Fibroblast of lung (primary cell): ENCODE measurements at regions not wholly inside any gene's neighbourhood (a gene's known extent, or its start where the extent isn't known, plus 50 kb on each side); places are given as distances from the start of the nearest gene placed in this dataset.
A peak's percentile ranks its signal among the peaks of the same experiment; 100 is the strongest.

Source experiments
- DNase-seq, 2 donors: peaks; one replicate each; pipeline versions ENCODE4 v3.0.0 to v3.0.0-alpha.2; 2010; ENCODE audit warnings: low read depth in 2 of 2
- H2AFZ ChIP-seq: 2 replicates; pipeline ENCODE4 v1.5.1; 2012; ENCODE audit warnings: low read length, control low read depth, inconsistent platforms
- H3K27ac ChIP-seq: 2 replicates; pipeline ENCODE4 v1.5.1; 2011; ENCODE audit warnings: low read length, control low read depth; ENCODE audit not compliant: insufficient read depth
- H3K27me3 ChIP-seq: 2 replicates; pipeline ENCODE4 v1.5.1; 2011; ENCODE audit warnings: mild to moderate bottlenecking, low read length; ENCODE audit not compliant: control insufficient read depth, insufficient read depth
- H3K36me3 ChIP-seq: 2 replicates; pipeline ENCODE4 v1.5.1; 2011; ENCODE audit warnings: low read length; ENCODE audit not compliant: control insufficient read depth, insufficient read depth
- H3K4me1 ChIP-seq: 2 replicates; pipeline ENCODE4 v1.5.1; 2011; ENCODE audit warnings: low read length; ENCODE audit not compliant: control insufficient read depth, insufficient read depth; ENCODE audit errors: extremely low read depth
- H3K4me2 ChIP-seq: 2 replicates; pipeline ENCODE4 v1.5.1; 2011; ENCODE audit warnings: low read length, control low read depth; ENCODE audit not compliant: insufficient read depth; ENCODE audit errors: extremely low read depth
- H3K4me3 ChIP-seq, 4 experiments: fragments of 200-600 bp in 1 of 4; sonication (generic) in 1 of 4; replicated peaks in 1 of 4; 2 replicates each; pipeline ENCODE4 v1.5.1; 2011 to 2016; ENCODE audit warnings: low read length in 4 of 4, low read depth in 3 of 4, mild to moderate bottlenecking in 3 of 4, control low read depth in 2 of 4, inconsistent platforms in 1 of 4, mixed read lengths in 1 of 4; ENCODE audit not compliant: insufficient read depth in 1 of 4; ENCODE audit errors: control extremely low read depth in 1 of 4
- H3K79me2 ChIP-seq: 2 replicates; pipeline ENCODE4 v1.5.1; 2012; ENCODE audit warnings: mild to moderate bottlenecking, low read length, inconsistent platforms; ENCODE audit not compliant: control insufficient read depth, insufficient read depth
- H3K9ac ChIP-seq: 2 replicates; pipeline ENCODE4 v1.5.1; 2011; ENCODE audit warnings: mild to moderate bottlenecking, low read length, control low read depth; ENCODE audit not compliant: insufficient read depth
- H3K9me3 ChIP-seq: 2 replicates; pipeline ENCODE4 v1.5.1; 2012; ENCODE audit warnings: low read depth, low read length; ENCODE audit not compliant: control insufficient read depth, insufficient read depth
- H4K20me1 ChIP-seq: 2 replicates; pipeline ENCODE4 v1.5.1; 2011; ENCODE audit warnings: low read length; ENCODE audit not compliant: control insufficient read depth, insufficient read depth; ENCODE audit errors: extremely low read depth
- EZH2 ChIP-seq: IDR thresholded peaks from 2 replicates; pipeline ENCODE4 v1.5.1; 2012; ENCODE audit warnings: low read length, control low read depth, mild to moderate bottlenecking; ENCODE audit errors: missing control alignments
- TF ChIP-seq, protein P1 (sequence below), 2 donors: IDR thresholded peaks in 1 of 2; conservative IDR thresholded peaks in 1 of 2; 1 replicate in 1 of 2; 2 replicates in 1 of 2; pipeline ENCODE4 v1.5.1; 2011 to 2012; ENCODE audit warnings: low read length in 2 of 2, control low read depth in 1 of 2, inconsistent platforms in 1 of 2, low read depth in 1 of 2, mild to moderate bottlenecking in 1 of 2

DNA sequence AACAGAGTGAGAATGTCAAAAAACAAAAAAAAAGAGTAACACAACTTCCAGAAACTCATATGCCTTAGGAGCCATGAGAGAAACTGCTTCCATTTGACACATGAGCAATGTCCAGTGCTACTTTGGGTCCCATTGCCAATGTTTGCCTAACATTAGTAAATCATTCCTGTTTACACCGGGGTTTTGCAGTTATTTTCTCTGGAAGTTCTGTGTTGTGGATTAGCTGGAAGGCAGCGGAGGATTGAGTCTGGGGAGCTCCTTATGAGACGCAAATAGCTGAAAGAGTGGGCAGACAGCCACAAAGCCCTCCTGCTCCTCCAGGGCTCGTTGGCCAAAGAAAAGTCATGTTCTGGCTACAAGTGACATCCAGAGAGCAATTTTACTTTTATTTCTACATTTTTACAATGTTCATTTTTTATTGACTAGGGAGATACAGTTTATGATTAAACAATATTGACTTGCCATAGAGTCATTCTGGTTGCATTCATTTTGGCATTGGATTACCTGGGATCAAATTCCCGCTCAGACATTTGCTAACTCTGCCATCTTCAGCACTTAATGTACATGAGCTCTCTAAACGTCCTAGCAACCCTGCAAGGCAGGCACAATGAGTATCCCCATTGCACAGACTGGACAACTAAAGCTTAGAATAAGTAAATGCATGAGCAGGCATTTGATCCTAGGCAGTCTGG, 66.4 kb upstream of the GALNT2 start:
- Histone ChIP-seq H3K4me1 (no peaks in the 10 kb centered on the region), H3K79me2 (no peaks in the 10 kb centered on the region), H3K27me3 (no peaks in the 10 kb centered on the region), H2AFZ (no peak overlapping the region), H3K4me2 (no peak overlapping the region), H3K27ac (no peak overlapping the region), H3K36me3 (no peaks in the 10 kb centered on the region), H4K20me1 (no peaks in the 10 kb centered on the region), H3K4me3 (no peak overlapping the region), H3K9ac (no peak overlapping the region), H3K9me3 (no peaks in the 10 kb centered on the region)
- no peak for DNase-seq
- TF ChIP-seq, protein P1, sequence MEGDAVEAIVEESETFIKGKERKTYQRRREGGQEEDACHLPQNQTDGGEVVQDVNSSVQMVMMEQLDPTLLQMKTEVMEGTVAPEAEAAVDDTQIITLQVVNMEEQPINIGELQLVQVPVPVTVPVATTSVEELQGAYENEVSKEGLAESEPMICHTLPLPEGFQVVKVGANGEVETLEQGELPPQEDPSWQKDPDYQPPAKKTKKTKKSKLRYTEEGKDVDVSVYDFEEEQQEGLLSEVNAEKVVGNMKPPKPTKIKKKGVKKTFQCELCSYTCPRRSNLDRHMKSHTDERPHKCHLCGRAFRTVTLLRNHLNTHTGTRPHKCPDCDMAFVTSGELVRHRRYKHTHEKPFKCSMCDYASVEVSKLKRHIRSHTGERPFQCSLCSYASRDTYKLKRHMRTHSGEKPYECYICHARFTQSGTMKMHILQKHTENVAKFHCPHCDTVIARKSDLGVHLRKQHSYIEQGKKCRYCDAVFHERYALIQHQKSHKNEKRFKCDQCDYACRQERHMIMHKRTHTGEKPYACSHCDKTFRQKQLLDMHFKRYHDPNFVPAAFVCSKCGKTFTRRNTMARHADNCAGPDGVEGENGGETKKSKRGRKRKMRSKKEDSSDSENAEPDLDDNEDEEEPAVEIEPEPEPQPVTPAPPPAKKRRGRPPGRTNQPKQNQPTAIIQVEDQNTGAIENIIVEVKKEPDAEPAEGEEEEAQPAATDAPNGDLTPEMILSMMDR (conservative IDR thresholded peaks at IDR 0.05 in 1 of 2, IDR thresholded peaks at IDR 0.05 in 1 of 2; ENCODE audit: low read depth in 1 of 2, low read length in 2 of 2): no peak
- no peak for TF ChIP-seq EZH2

DNA sequence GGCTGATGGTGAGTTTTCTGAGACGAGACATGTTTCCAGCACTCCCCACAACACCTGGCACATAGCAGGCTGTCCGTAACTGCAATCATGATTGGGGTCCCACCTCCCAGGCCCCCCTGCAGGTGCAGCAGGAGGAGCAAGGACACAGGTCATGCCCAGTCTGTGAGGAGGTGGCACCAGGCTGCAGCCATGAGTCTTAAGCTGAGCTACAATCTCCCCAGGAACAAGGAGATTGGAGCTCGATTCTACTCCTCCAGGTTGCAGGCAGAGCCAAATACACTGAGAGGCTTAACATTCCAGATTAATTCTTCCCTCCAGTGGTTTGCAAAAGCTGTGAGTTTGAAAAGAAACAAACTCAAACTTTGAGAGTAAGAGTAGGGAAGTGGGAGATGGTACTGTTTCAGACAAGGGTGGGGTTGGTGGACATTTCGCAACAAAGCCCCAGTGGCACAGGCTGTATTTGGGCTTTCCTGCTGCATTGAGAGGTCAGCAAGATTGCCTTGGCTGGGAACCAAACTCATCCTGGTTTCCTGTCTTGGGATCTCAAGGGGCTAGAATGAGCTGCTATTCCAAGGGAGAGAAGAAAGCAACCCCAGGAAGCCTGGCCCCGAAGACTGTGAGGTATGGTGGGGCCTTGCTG, 64.8 kb upstream of the GALNT2 start:
- Histone ChIP-seq H3K27ac (no peak overlapping the region), H3K27me3 (no peaks in the 10 kb centered on the region), H3K79me2 (no peaks in the 10 kb centered on the region), H3K4me2 (no peak overlapping the region), H3K4me3 (no peak overlapping the region), H3K4me1 (no peaks in the 10 kb centered on the region), H3K9me3 (no peaks in the 10 kb centered on the region), H3K9ac (no peak overlapping the region), H4K20me1 (no peaks in the 10 kb centered on the region), H2AFZ (no peak overlapping the region), H3K36me3 (no peaks in the 10 kb centered on the region)
- no peak for TF ChIP-seq EZH2
- TF ChIP-seq, protein P1 (conservative IDR thresholded peaks at IDR 0.05 in 1 of 2, IDR thresholded peaks at IDR 0.05 in 1 of 2; ENCODE audit: low read depth in 1 of 2, low read length in 2 of 2): no peak
- DNase-seq: peak in 1 of 2 donors; percentile 1

DNA sequence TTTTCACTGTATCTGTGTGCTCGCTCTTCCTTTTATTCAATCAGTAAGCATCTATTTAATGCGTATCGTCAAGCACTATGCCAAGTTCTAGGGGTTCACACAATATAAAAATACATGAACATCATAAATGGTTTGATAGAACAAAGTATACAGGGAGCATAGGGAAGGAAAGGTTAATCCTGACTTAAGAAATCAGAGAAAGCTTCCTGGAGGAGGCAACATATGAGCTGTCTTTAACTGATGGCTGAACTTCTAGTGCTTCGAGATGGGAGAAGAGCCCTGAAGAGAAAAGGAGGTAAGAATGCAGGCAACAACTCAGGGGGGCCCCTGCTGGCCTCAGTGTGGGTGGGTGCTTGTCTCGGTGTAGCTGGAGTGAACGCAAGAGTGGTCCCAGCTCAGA, 63.6 kb upstream of the GALNT2 start:
- H3K9me3 ChIP-seq: no peaks in the 10 kb centered on the region
- no peaks in the 10 kb centered on the region for H3K79me2 ChIP-seq
- no peak overlapping the region for H3K9ac ChIP-seq
- H3K4me3 ChIP-seq: no peak overlapping the region
- H2AFZ ChIP-seq: no peak overlapping the region
- DNase-seq: no peak
- no peak for TF ChIP-seq EZH2
- TF ChIP-seq, protein P1 (conservative IDR thresholded peaks at IDR 0.05 in 1 of 2, IDR thresholded peaks at IDR 0.05 in 1 of 2; ENCODE audit: low read depth in 1 of 2, low read length in 2 of 2): no peak
- H3K4me1 ChIP-seq: no peaks in the 10 kb centered on the region
- H3K27me3 ChIP-seq: no peaks in the 10 kb centered on the region
- H3K27ac ChIP-seq: no peak overlapping the region
- no peaks in the 10 kb centered on the region for H4K20me1 ChIP-seq
- H3K36me3 ChIP-seq: no peaks in the 10 kb centered on the region
- no peak overlapping the region for H3K4me2 ChIP-seq
